SK-N-SH treated with all-trans-retinoic acid at 6 μM for 48 hours (cell line): ENCODE measurements at regions not wholly inside any gene's neighbourhood (a gene's known extent, or its start where the extent isn't known, plus 50 kb on each side); places are given as distances from the start of the nearest gene placed in this dataset.

Experiments used
- ARNTL ChIP-seq: fragments of 450-650 bp; formaldehyde crosslinking; IDR thresholded peaks from 2 replicates; pipeline ENCODE4 v1.5.0; 2020; ENCODE audit warnings: low read depth, mild to moderate bottlenecking, moderate library complexity, borderline replicate concordance
- ESRRG ChIP-seq: fragments of 250-450 bp; sonication (Bioruptor Pico); IDR thresholded peaks from 2 replicates; pipeline ENCODE4 v1.6.1; 2021; ENCODE audit warnings: mild to moderate bottlenecking
- OSR1 ChIP-seq: fragments of 250-450 bp; sonication (Bioruptor Pico); IDR thresholded peaks from 2 replicates; pipeline ENCODE4 v1.8.0; 2022; ENCODE audit warnings: moderate library complexity, mild to moderate bottlenecking, inconsistent platforms
- RARB ChIP-seq: fragments of 250-450 bp; sonication (Bioruptor Pico); IDR thresholded peaks from 2 replicates; pipeline ENCODE4 v1.8.0; 2021; ENCODE audit warnings: mild to moderate bottlenecking, moderate library complexity
- TCF4 ChIP-seq: fragments of 250-450 bp; sonication (Bioruptor Pico); IDR thresholded peaks from 2 replicates; pipeline ENCODE4 v1.8.0; 2021; ENCODE audit warnings: mild to moderate bottlenecking, moderate library complexity, borderline replicate concordance
- TOX ChIP-seq: fragments of 250-450 bp; sonication (Bioruptor Pico); IDR thresholded peaks from 2 replicates; pipeline ENCODE4 v1.8.0; 2021; ENCODE audit warnings: mild to moderate bottlenecking, moderate library complexity, borderline replicate concordance
- ZFP30 ChIP-seq: fragments of 450-650 bp; formaldehyde crosslinking; IDR thresholded peaks from 2 replicates; pipeline ENCODE4 v1.5.0; 2022; ENCODE audit warnings: mild to moderate bottlenecking, moderate library complexity
- TF ChIP-seq, protein P1 (sequence below): fragments of 250-450 bp; sonication (Bioruptor Pico); IDR thresholded peaks from 2 replicates; pipeline ENCODE4 v1.5.1; 2021; ENCODE audit warnings: mild to moderate bottlenecking, moderate library complexity
- TF ChIP-seq, protein P2 (sequence below): fragments of 250-450 bp; sonication (Bioruptor Pico); IDR thresholded peaks from 2 replicates; pipeline ENCODE4 v1.8.0; 2020; ENCODE audit warnings: mild to moderate bottlenecking, moderate library complexity, borderline replicate concordance
- TF ChIP-seq, protein P3 (sequence below): fragments of 250-450 bp; sonication (Bioruptor Pico); IDR thresholded peaks from 2 replicates; pipeline ENCODE4 v1.5.1; 2020; ENCODE audit warnings: low read depth, mild to moderate bottlenecking, moderate library complexity
- TF ChIP-seq, protein P4 (sequence below): fragments of 250-450 bp; sonication (Bioruptor Pico); IDR thresholded peaks from 2 replicates; pipeline ENCODE4 v1.5.0; 2020; ENCODE audit warnings: mild to moderate bottlenecking, moderate library complexity

DNA sequence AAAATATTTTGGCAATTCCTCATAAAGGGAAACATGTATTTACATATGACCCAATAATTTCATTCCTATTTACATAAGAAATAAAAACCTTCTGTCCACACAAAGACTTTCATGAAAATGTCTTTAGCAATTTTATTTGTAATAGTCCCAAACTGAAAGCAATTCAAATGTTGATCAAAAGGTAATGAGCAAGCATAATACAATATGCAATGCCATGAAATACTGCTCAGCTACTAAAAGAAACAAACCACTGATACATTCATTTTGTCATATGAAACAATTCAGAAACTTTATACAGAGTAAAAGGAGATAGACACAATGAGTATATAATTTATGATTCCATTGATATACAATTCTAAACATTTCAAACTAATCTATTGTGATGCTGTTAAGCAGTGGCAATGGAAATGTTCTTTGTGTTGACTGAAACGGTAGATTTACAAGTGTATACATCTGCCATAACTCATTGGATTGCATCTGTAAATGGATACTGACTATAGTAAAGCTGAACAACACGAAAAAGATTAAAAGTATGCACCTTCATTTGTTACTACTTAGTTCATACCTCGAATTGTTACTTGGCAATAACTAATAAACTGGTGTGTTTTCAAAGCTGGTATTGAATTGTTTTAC is 335.6 kb downstream of the GASK1B start:
- TF ChIP-seq, protein P1, sequence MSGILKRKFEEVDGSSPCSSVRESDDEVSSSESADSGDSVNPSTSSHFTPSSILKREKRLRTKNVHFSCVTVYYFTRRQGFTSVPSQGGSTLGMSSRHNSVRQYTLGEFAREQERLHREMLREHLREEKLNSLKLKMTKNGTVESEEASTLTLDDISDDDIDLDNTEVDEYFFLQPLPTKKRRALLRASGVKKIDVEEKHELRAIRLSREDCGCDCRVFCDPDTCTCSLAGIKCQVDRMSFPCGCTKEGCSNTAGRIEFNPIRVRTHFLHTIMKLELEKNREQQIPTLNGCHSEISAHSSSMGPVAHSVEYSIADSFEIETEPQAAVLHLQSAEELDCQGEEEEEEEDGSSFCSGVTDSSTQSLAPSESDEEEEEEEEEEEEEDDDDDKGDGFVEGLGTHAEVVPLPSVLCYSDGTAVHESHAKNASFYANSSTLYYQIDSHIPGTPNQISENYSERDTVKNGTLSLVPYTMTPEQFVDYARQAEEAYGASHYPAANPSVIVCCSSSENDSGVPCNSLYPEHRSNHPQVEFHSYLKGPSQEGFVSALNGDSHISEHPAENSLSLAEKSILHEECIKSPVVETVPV (CRISPR knock-in tag) = no peak
- TF ChIP-seq, protein P2, sequence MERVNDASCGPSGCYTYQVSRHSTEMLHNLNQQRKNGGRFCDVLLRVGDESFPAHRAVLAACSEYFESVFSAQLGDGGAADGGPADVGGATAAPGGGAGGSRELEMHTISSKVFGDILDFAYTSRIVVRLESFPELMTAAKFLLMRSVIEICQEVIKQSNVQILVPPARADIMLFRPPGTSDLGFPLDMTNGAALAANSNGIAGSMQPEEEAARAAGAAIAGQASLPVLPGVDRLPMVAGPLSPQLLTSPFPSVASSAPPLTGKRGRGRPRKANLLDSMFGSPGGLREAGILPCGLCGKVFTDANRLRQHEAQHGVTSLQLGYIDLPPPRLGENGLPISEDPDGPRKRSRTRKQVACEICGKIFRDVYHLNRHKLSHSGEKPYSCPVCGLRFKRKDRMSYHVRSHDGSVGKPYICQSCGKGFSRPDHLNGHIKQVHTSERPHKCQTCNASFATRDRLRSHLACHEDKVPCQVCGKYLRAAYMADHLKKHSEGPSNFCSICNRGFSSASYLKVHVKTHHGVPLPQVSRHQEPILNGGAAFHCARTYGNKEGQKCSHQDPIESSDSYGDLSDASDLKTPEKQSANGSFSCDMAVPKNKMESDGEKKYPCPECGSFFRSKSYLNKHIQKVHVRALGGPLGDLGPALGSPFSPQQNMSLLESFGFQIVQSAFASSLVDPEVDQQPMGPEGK (CRISPR knock-in tag) = no peak
- TF ChIP-seq ARNTL (CRISPR knock-in tag) = no peak
- TF ChIP-seq TCF4 = no peak
- TF ChIP-seq RARB (CRISPR knock-in tag) = no peak
- TF ChIP-seq, protein P3, sequence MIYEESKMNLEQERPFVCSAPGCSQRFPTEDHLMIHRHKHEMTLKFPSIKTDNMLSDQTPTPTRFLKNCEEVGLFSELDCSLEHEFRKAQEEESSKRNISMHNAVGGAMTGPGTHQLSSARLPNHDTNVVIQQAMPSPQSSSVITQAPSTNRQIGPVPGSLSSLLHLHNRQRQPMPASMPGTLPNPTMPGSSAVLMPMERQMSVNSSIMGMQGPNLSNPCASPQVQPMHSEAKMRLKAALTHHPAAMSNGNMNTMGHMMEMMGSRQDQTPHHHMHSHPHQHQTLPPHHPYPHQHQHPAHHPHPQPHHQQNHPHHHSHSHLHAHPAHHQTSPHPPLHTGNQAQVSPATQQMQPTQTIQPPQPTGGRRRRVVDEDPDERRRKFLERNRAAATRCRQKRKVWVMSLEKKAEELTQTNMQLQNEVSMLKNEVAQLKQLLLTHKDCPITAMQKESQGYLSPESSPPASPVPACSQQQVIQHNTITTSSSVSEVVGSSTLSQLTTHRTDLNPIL (CRISPR knock-in tag) = no peak
- TF ChIP-seq, protein P4, sequence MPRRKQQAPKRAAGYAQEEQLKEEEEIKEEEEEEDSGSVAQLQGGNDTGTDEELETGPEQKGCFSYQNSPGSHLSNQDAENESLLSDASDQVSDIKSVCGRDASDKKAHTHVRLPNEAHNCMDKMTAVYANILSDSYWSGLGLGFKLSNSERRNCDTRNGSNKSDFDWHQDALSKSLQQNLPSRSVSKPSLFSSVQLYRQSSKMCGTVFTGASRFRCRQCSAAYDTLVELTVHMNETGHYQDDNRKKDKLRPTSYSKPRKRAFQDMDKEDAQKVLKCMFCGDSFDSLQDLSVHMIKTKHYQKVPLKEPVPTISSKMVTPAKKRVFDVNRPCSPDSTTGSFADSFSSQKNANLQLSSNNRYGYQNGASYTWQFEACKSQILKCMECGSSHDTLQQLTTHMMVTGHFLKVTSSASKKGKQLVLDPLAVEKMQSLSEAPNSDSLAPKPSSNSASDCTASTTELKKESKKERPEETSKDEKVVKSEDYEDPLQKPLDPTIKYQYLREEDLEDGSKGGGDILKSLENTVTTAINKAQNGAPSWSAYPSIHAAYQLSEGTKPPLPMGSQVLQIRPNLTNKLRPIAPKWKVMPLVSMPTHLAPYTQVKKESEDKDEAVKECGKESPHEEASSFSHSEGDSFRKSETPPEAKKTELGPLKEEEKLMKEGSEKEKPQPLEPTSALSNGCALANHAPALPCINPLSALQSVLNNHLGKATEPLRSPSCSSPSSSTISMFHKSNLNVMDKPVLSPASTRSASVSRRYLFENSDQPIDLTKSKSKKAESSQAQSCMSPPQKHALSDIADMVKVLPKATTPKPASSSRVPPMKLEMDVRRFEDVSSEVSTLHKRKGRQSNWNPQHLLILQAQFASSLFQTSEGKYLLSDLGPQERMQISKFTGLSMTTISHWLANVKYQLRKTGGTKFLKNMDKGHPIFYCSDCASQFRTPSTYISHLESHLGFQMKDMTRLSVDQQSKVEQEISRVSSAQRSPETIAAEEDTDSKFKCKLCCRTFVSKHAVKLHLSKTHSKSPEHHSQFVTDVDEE (CRISPR knock-in tag) = no peak
- no peak for TF ChIP-seq ZFP30 (CRISPR knock-in tag)
- TF ChIP-seq OSR1 (CRISPR knock-in tag) = no peak
- TF ChIP-seq ESRRG = no peak
- TF ChIP-seq TOX = no peak
